Keratinocyte (primary cell): ENCODE measurements at regions not wholly inside any gene's neighbourhood (a gene's known extent, or its start where the extent isn't known, plus 50 kb on each side); places are given as distances from the start of the nearest gene placed in this dataset.

Source experiments
- DNase-seq: peaks from one replicate; pipeline ENCODE4 v3.0.0-alpha.2; 2011; ENCODE audit warnings: low read depth, missing footprints, low spot score
- FAIRE-seq: peaks from 2 replicates; lab custom pipeline; 2011; peaks lifted over from hg19 to GRCh38; lab: Jason Lieb, UNC
- H2AFZ ChIP-seq: 2 replicates; pipeline ENCODE4 v1.6.0; 2012; ENCODE audit warnings: low read length, control low read depth, inconsistent platforms; ENCODE audit not compliant: control insufficient read depth
- H3K27ac ChIP-seq: 2 replicates; pipeline ENCODE4 v1.5.1; 2011; ENCODE audit warnings: low read length; ENCODE audit not compliant: control insufficient read depth, insufficient read depth
- H3K27me3 ChIP-seq: 3 replicates; pipeline ENCODE4 v1.6.0; 2011; ENCODE audit warnings: low read length; ENCODE audit not compliant: control insufficient read depth, insufficient read depth; ENCODE audit errors: extremely low read depth
- H3K36me3 ChIP-seq, 2 experiments: 2 replicates in 1 of 2; 3 replicates in 1 of 2; pipeline ENCODE4 v1.5.1; 2011; ENCODE audit warnings: low read length in 2 of 2, mild to moderate bottlenecking in 1 of 2; ENCODE audit not compliant: control insufficient read depth in 2 of 2, insufficient read depth in 2 of 2; ENCODE audit errors: extremely low read depth in 1 of 2
- H3K4me1 ChIP-seq: 3 replicates; pipeline ENCODE4 v1.5.1; 2011; ENCODE audit warnings: low read length; ENCODE audit not compliant: control insufficient read depth, insufficient read depth; ENCODE audit errors: extremely low read depth
- H3K4me2 ChIP-seq: 3 replicates; pipeline ENCODE4 v1.6.0; 2011; ENCODE audit warnings: low read depth, low read length; ENCODE audit not compliant: control insufficient read depth, insufficient read depth; ENCODE audit errors: extremely low read depth
- H3K4me3 ChIP-seq, 3 experiments: fragments of 200-600 bp in 1 of 3; sonication (generic) in 1 of 3; 2 replicates in 2 of 3; 3 replicates in 1 of 3; pipeline ENCODE4 v1.5.1; 2011 to 2016; ENCODE audit warnings: low read length in 3 of 3, mild to moderate bottlenecking in 3 of 3, control low read depth in 2 of 3, inconsistent platforms in 1 of 3, low read depth in 1 of 3, mixed read lengths in 1 of 3, mixed run types in 1 of 3, moderate library complexity in 1 of 3; ENCODE audit not compliant: control insufficient read depth in 2 of 3, insufficient read depth in 2 of 3; ENCODE audit errors: extremely low read depth in 1 of 3
- H3K79me2 ChIP-seq: 2 replicates; pipeline ENCODE4 v1.6.0; 2012; ENCODE audit warnings: low read length; ENCODE audit not compliant: control insufficient read depth, insufficient read depth
- H3K9ac ChIP-seq: 3 replicates; pipeline ENCODE4 v1.6.0; 2011; ENCODE audit warnings: low read length; ENCODE audit not compliant: control insufficient read depth, insufficient read depth; ENCODE audit errors: extremely low read depth
- H3K9me1 ChIP-seq: 3 replicates; pipeline ENCODE4 v1.6.0; 2011; ENCODE audit warnings: low read length; ENCODE audit not compliant: control insufficient read depth, insufficient read depth; ENCODE audit errors: extremely low read depth
- H3K9me3 ChIP-seq: 2 replicates; pipeline ENCODE4 v1.5.1; 2012; ENCODE audit warnings: low read depth, low read length; ENCODE audit not compliant: control insufficient read depth
- H4K20me1 ChIP-seq: 3 replicates; pipeline ENCODE4 v1.6.0; 2011; ENCODE audit warnings: low read length; ENCODE audit not compliant: control insufficient read depth, insufficient read depth; ENCODE audit errors: extremely low read depth
- CTCF ChIP-seq, 3 experiments: IDR thresholded peaks in 1 of 3; conservative IDR thresholded peaks in 1 of 3; optimal IDR thresholded peaks in 1 of 3; 2 replicates in 2 of 3; 3 replicates in 1 of 3; pipeline versions ENCODE3 to v1.5.1; 2011; ENCODE audit warnings: low read length in 3 of 3, mild to moderate bottlenecking in 3 of 3, moderate library complexity in 2 of 3, control low read depth in 1 of 3, inconsistent platforms in 1 of 3; ENCODE audit not compliant: insufficient read depth in 2 of 3; ENCODE audit errors: extremely low read depth in 1 of 3
- EZH2 ChIP-seq: IDR thresholded peaks from one replicate; pipeline ENCODE4 v1.6.1; 2012; ENCODE audit warnings: inconsistent platforms, mild to moderate bottlenecking, low read length, moderate library complexity
- dilution Hi-C: fragments of 300-500 bp; cut with MboI; formaldehyde crosslinking; loops from one replicate; pipeline ENCODE4 v1.7.0; 2020; ENCODE audit warnings: low sequenced_read_pairs; ENCODE audit not compliant: extremely low pct_ligation_motif_present

- TF ChIP-seq CTCF (optimal IDR thresholded peaks at IDR 0.05 in 1 of 3, IDR thresholded peaks at IDR 0.05 in 1 of 3, conservative IDR thresholded peaks at IDR 0.05 in 1 of 3; ENCODE audit: extremely low read depth in 1 of 3, insufficient read depth in 2 of 3, low read length in 3 of 3) = no peak
- TF ChIP-seq EZH2 = no peak
- Histone ChIP-seq H3K27me3 (peaks cover 4% of the 10 kb centered on the region), H3K4me3 (no peak overlapping the region), H3K9ac (no peak overlapping the region), H3K27ac (no peak overlapping the region), H4K20me1 (no peaks in the 10 kb centered on the region), H3K9me3 (no peaks in the 10 kb centered on the region), H3K36me3 (no peaks in the 10 kb centered on the region), H3K4me2 (no peak overlapping the region), H3K4me1 (no peaks in the 10 kb centered on the region), H3K79me2 (no peaks in the 10 kb centered on the region), H3K9me1 (no peaks in the 10 kb centered on the region), H2AFZ (no peak overlapping the region)
- no peak for FAIRE-seq
- DNase-seq = no peak
- dilution Hi-C loops = no loop called here
Measured at GRCh38 chr11:33588056-33588455, 112.6 kb downstream of the C11orf91 start.

GRCh38 chr11:33585586-33586209, 114.9 kb downstream of the C11orf91 start:
- no peak overlapping the region for H3K4me2 ChIP-seq
- TF ChIP-seq CTCF (optimal IDR thresholded peaks at IDR 0.05 in 1 of 3, IDR thresholded peaks at IDR 0.05 in 1 of 3, conservative IDR thresholded peaks at IDR 0.05 in 1 of 3; ENCODE audit: extremely low read depth in 1 of 3, insufficient read depth in 2 of 3, low read length in 3 of 3) (no peak), EZH2 (no peak)
- H3K4me3 ChIP-seq = no peak overlapping the region
- no peak for FAIRE-seq
- dilution Hi-C loops = no loop called here
- no peak for DNase-seq
- H3K27me3 ChIP-seq = no peaks in the 10 kb centered on the region
- H4K20me1 ChIP-seq = no peaks in the 10 kb centered on the region
- H3K36me3 ChIP-seq = no peaks in the 10 kb centered on the region
- H3K9me3 ChIP-seq = no peaks in the 10 kb centered on the region
- H3K4me1 ChIP-seq = no peaks in the 10 kb centered on the region
- H3K27ac ChIP-seq = no peak overlapping the region
- H3K9ac ChIP-seq = no peak overlapping the region
- no peaks in the 10 kb centered on the region for H3K9me1 ChIP-seq
- no peak overlapping the region for H2AFZ ChIP-seq
- H3K79me2 ChIP-seq = no peaks in the 10 kb centered on the region
